HEK293T (cell line): ENCODE measurements at regions not wholly inside any gene's neighbourhood (a gene's known extent, or its start where the extent isn't known, plus 50 kb on each side); places are given as distances from the start of the nearest gene placed in this dataset.
"Not testable (repeated sequence)": the region's sequence is repeated elsewhere in the genome, so short reads cannot be mapped to it uniquely, and the experiment has no call there.

Experiments
- CTCF ChIA-PET: fragments of 350-600 bp; formaldehyde crosslinking; extraction: SDS; loops from one replicate; lab custom pipeline; 2021; ENCODE audit warnings: antibody characterized with exemption, inconsistent platforms; lab: Yijun Ruan, JAX
- POLR2A ChIA-PET: fragments of 350-600 bp; formaldehyde crosslinking; extraction: SDS; loops from one replicate; lab custom pipeline; 2020; ENCODE audit warnings: antibody characterized with exemption, inconsistent platforms; lab: Yijun Ruan, JAX
- DNase-seq: peaks from one replicate; pipeline ENCODE4 v3.0.0; 2012; ENCODE audit warnings: mixed read lengths; ENCODE audit errors: extremely low spot score
- ARNT ChIP-seq: fragments of 450-650 bp; IDR thresholded peaks from 2 replicates; pipeline ENCODE4 v1.6.1; 2017; ENCODE audit warnings: mild to moderate bottlenecking
- BHLHE40 ChIP-seq: fragments of 450-650 bp; IDR thresholded peaks from 2 replicates; pipeline ENCODE4 v1.6.1; 2016; ENCODE audit warnings: mild to moderate bottlenecking, moderate library complexity, borderline replicate concordance
- CTBP1 ChIP-seq: fragments of 450-650 bp; IDR thresholded peaks from 2 replicates; pipeline ENCODE4 v1.6.1; 2016; ENCODE audit warnings: borderline replicate concordance
- ELF4 ChIP-seq: fragments of 450-650 bp; IDR thresholded peaks from 2 replicates; pipeline ENCODE4 v1.6.1; 2017; ENCODE audit warnings: antibody characterized with exemption
- FOXA1 ChIP-seq: fragments of 450-650 bp; IDR thresholded peaks from 2 replicates; pipeline ENCODE4 v1.6.1; 2016; ENCODE audit warnings: mild to moderate bottlenecking
- FOXK2 ChIP-seq: fragments of 450-650 bp; IDR thresholded peaks from 2 replicates; pipeline ENCODE4 v1.6.1; 2016; ENCODE audit warnings: mild to moderate bottlenecking
- FOXM1 ChIP-seq: fragments of 450-650 bp; IDR thresholded peaks from 2 replicates; pipeline ENCODE4 v1.6.1; 2017; ENCODE audit warnings: mild to moderate bottlenecking, borderline replicate concordance
- HDGF ChIP-seq: fragments of 450-650 bp; IDR thresholded peaks from 2 replicates; pipeline ENCODE4 v1.6.1; 2017; ENCODE audit warnings: antibody characterized with exemption, borderline replicate concordance
- L3MBTL2 ChIP-seq: fragments of 450-650 bp; conservative IDR thresholded peaks from 2 replicates; pipeline ENCODE4 v1.6.1; 2016; ENCODE audit warnings: mild to moderate bottlenecking
- LEF1 ChIP-seq: fragments of 450-650 bp; IDR thresholded peaks from 2 replicates; pipeline ENCODE4 v1.6.1; 2017; ENCODE audit warnings: mild to moderate bottlenecking, borderline replicate concordance
- NFRKB ChIP-seq: fragments of 450-650 bp; IDR thresholded peaks from 2 replicates; pipeline ENCODE4 v1.6.1; 2016; ENCODE audit warnings: mild to moderate bottlenecking, moderate library complexity
- PKNOX1 ChIP-seq: fragments of 450-650 bp; IDR thresholded peaks from 2 replicates; pipeline ENCODE4 v1.6.1; 2016
- SP1 ChIP-seq: fragments of 450-650 bp; IDR thresholded peaks from 2 replicates; pipeline ENCODE4 v1.6.1; 2017
- SUZ12 ChIP-seq: fragments of 450-650 bp; IDR thresholded peaks from 2 replicates; pipeline ENCODE4 v1.6.1; 2016; ENCODE audit warnings: mild to moderate bottlenecking
- TARDBP ChIP-seq: fragments of 450-650 bp; IDR thresholded peaks from 2 replicates; pipeline ENCODE4 v1.6.1; 2016
- ZNF384 ChIP-seq: fragments of 450-650 bp; IDR thresholded peaks from 2 replicates; pipeline ENCODE4 v1.6.1; 2016

- TF ChIP-seq BHLHE40 (no peak), NFRKB (no peak), ZNF384 (no peak), SP1 (no peak), SUZ12 (no peak), FOXM1 (no peak), FOXK2 (no peak)
- DNase-seq: no peak
- POLR2A ChIA-PET: no interaction called here
- CTCF ChIA-PET: no interaction called here
Observed at GRCh38 chr5:91456928-91457680, 74.0 kb upstream of the ARRDC3 start.

- POLR2A ChIA-PET: no interaction called here
- TF ChIP-seq NFRKB (no peak), ELF4 (no peak), FOXK2 (no peak), FOXA1 (no peak), TARDBP (no peak)
- CTCF ChIA-PET: no interaction called here
- no peak for DNase-seq
Observed at GRCh38 chr5:91449083-91449482, 66.0 kb upstream of the ARRDC3 start.

- CTCF ChIA-PET: interaction anchor here (0.6 kb wide), 1 partner anchor 21 kb away, joined by 3 read pairs; no protein-coding TSS in a partner anchor
- POLR2A ChIA-PET, DNase-seq: not testable (repeated sequence)
Observed at GRCh38 chr5:91448079-91448478, 65.0 kb upstream of the ARRDC3 start.

- DNase-seq, CTCF ChIA-PET, POLR2A ChIA-PET: not testable (repeated sequence)
Observed at GRCh38 chr5:91446880-91447279, 63.8 kb upstream of the ARRDC3 start.

GRCh38 chr5:91443761-91444467 lies 60.8 kb upstream of the ARRDC3 start:
- no peak for DNase-seq
- ChIA-PET CTCF (interaction anchor here (0.7 kb wide), 1 partner anchor 25 kb away, joined by 4 read pairs; no protein-coding TSS in a partner anchor), POLR2A (no interaction called here)
- TF ChIP-seq NFRKB (no peak), BHLHE40 (no peak), LEF1 (no peak), PKNOX1 (no peak), SP1 (no peak), FOXM1 (no peak), ARNT (no peak), HDGF (no peak), FOXK2 (no peak), ELF4 (no peak), ZNF384 (no peak), SUZ12 (no peak), L3MBTL2 (no peak), CTBP1 (no peak), FOXA1 (no peak), TARDBP (no peak)

GRCh38 chr5:91443023-91443422 lies 59.9 kb upstream of the ARRDC3 start:
- POLR2A ChIA-PET: no interaction called here
- TF ChIP-seq FOXK2: no peak
- no peak for TF ChIP-seq HDGF
- no peak for TF ChIP-seq PKNOX1
- TF ChIP-seq BHLHE40: no peak
- TF ChIP-seq SP1: no peak
- TF ChIP-seq SUZ12: no peak
- no peak for TF ChIP-seq ARNT
- TF ChIP-seq TARDBP: no peak
- no peak for TF ChIP-seq LEF1
- no peak for TF ChIP-seq NFRKB
- no peak for TF ChIP-seq ZNF384
- no peak for TF ChIP-seq FOXM1
- no peak for TF ChIP-seq L3MBTL2
- TF ChIP-seq CTBP1: no peak
- no peak for TF ChIP-seq FOXA1
- TF ChIP-seq ELF4: no peak
- CTCF ChIA-PET: interaction anchor here (0.6 kb wide), 1 partner anchor 383 kb away, joined by 5 read pairs; no protein-coding TSS in a partner anchor
- no peak for DNase-seq

GRCh38 chr5:91441082-91441481 lies 58.0 kb upstream of the ARRDC3 start:
- POLR2A ChIA-PET: no interaction called here
- TF ChIP-seq L3MBTL2 (no peak), SUZ12 (no peak), FOXM1 (no peak), NFRKB (no peak), ZNF384 (no peak), FOXK2 (no peak), FOXA1 (no peak), CTBP1 (no peak), TARDBP (no peak), ARNT (no peak), HDGF (no peak), SP1 (no peak), PKNOX1 (no peak)
- no peak for DNase-seq
- CTCF ChIA-PET: interaction anchor here (0.8 to 1.1 kb wide), 2 partner anchors 22 to 221 kb away, joined by 3 read pairs; no protein-coding TSS in a partner anchor
